GM23248 (cell line): ENCODE measurements at regions not wholly inside any gene's neighbourhood (a gene's known extent, or its start where the extent isn't known, plus 50 kb on each side); places are given as distances from the start of the nearest gene placed in this dataset.

ENCODE experiments used
- DNase-seq: peaks from one replicate; pipeline ENCODE4 v3.0.0-alpha.2; 2015
- H2AFZ ChIP-seq: fragments of 200-600 bp; sonication (generic); 2 replicates; pipeline ENCODE4 v1.6.1; 2016; ENCODE audit warnings: antibody characterized with exemption
- H3F3A ChIP-seq: fragments of 200-600 bp; sonication (generic); 2 replicates; pipeline ENCODE4 v1.6.1; 2016; ENCODE audit warnings: mild to moderate bottlenecking, antibody characterized with exemption, mixed run types; ENCODE audit not compliant: insufficient read depth
- H3K27ac ChIP-seq: fragments of 200-600 bp; sonication (generic); 2 replicates; pipeline ENCODE4 v1.5.1; 2016; ENCODE audit warnings: mild to moderate bottlenecking
- H3K27me3 ChIP-seq: fragments of 200-600 bp; sonication (generic); replicated peaks from 2 replicates; pipeline ENCODE4 v1.6.1; 2016; ENCODE audit warnings: mild to moderate bottlenecking; ENCODE audit not compliant: insufficient read depth
- H3K36me3 ChIP-seq: fragments of 200-600 bp; sonication (generic); 2 replicates; pipeline ENCODE4 v1.6.1; 2016; ENCODE audit warnings: low read depth, mild to moderate bottlenecking
- H3K4me1 ChIP-seq: fragments of 200-600 bp; sonication (generic); 2 replicates; pipeline ENCODE4 v1.6.1; 2016; ENCODE audit warnings: mild to moderate bottlenecking; ENCODE audit not compliant: insufficient read depth
- H3K4me2 ChIP-seq: fragments of 200-600 bp; sonication (generic); one replicate; pipeline ENCODE4 v1.6.1; 2016; ENCODE audit warnings: mild to moderate bottlenecking; ENCODE audit not compliant: unreplicated experiment
- H3K4me3 ChIP-seq: fragments of 200-600 bp; sonication (generic); 2 replicates; pipeline ENCODE4 v1.5.1; 2016; ENCODE audit warnings: mild to moderate bottlenecking
- H3K79me2 ChIP-seq: fragments of 200-600 bp; sonication (generic); 2 replicates; pipeline ENCODE4 v1.6.1; 2016; ENCODE audit warnings: mild to moderate bottlenecking; ENCODE audit not compliant: insufficient read depth
- H3K9ac ChIP-seq: fragments of 200-600 bp; sonication (generic); 2 replicates; pipeline ENCODE4 v1.6.1; 2016; ENCODE audit warnings: mild to moderate bottlenecking
- H3K9me2 ChIP-seq: fragments of 200-600 bp; sonication (generic); 2 replicates; pipeline ENCODE4 v1.6.1; 2016; ENCODE audit warnings: mixed run types, mild to moderate bottlenecking, moderate library complexity; ENCODE audit not compliant: insufficient read depth
- H3K9me3 ChIP-seq: fragments of 200-600 bp; sonication (generic); one replicate; pipeline ENCODE4 v1.6.1; 2017; ENCODE audit warnings: low read depth
- H4K20me1 ChIP-seq: fragments of 200-600 bp; sonication (generic); 2 replicates; pipeline ENCODE4 v1.6.0; 2016; ENCODE audit not compliant: insufficient read depth
- EZH2 ChIP-seq: fragments of 200-600 bp; sonication (generic); IDR thresholded peaks from 2 replicates; pipeline ENCODE4 v1.6.1; 2018; ENCODE audit warnings: antibody characterized with exemption, mild to moderate bottlenecking; ENCODE audit not compliant: insufficient read depth, poor library complexity, severe bottlenecking
- EZH2phosphoT487 ChIP-seq: fragments of 200-600 bp; sonication (generic); IDR thresholded peaks from 2 replicates; pipeline ENCODE4 v1.6.1; 2018; ENCODE audit warnings: antibody characterized with exemption, moderate library complexity, mild to moderate bottlenecking, low read depth; ENCODE audit not compliant: insufficient read depth
- WGBS, 2 experiments: methylation state at CpG; one replicate each; pipeline ENCODE4 v1.1.6; 2015 to 2017; ENCODE audit warnings: low lambda C conversion rate in 2 of 2, low coverage in 1 of 2; ENCODE audit errors: missing lambda C conversion rate in 2 of 2; 5-methylcytosine and 5-hydroxymethylcytosine counted together
- in situ Hi-C: fragments of 300-500 bp; cut with MboI; formaldehyde crosslinking; loops from 2 replicates; pipeline ENCODE4 v1.15.0; 2020

DNA sequence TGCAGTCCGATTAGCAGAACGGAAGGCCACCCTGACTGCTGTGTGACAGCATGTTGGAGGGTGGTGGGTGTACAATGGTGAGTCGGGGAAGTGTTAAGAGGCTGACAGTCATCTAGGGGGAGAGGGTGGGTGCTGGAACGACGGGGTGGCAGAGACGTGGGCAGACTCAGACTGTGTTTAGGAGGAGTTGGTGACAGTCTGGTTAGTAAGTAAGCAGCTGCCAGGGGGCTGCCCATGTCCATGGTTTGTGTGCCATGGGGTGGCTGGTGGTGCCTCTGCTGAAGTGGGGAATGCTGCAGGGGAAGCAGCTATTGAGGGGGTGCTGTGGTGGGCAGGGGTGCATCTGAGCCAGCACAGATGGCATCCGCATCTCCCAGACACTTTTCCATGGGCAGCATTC lies 51.3 kb upstream of the BOD1 start:
- 71 to 74% methylated on average over 7 of the region's 7 CpGs for WGBS, 2 experiments

GRCh38 chr5:173668245-173668800 lies 51.9 kb upstream of the BOD1 start:
- Histone ChIP-seq H3K27ac (no peak overlapping the region), H3K4me1 (peaks cover 12% of the 10 kb centered on the region), H3K4me3 (no peak overlapping the region), H3K9ac (no peak overlapping the region), H3K79me2 (no peaks in the 10 kb centered on the region), H3K9me3 (no peaks in the 10 kb centered on the region), H4K20me1 (no peaks in the 10 kb centered on the region), H3K27me3 (peaks cover 5% of the 10 kb centered on the region; the same call in 1 of the 2 replicates), H3K4me2 (no peak overlapping the region), H2AFZ (no peak overlapping the region), H3F3A (peaks cover 8% of the 10 kb centered on the region; the same call in 1 of the 2 replicates), H3K36me3 (no peaks in the 10 kb centered on the region), H3K9me2 (no peaks in the 10 kb centered on the region)
- whole genome bisulfite sequencing, 2 experiments = 78 to 89% methylated on average over 2 of the region's 2 CpGs
- no peak for DNase-seq
- TF ChIP-seq EZH2phosphoT487 (no peak), EZH2 (no peak)
- in situ Hi-C loops = no loop called here

More for the DNA sequence above, 51.3 kb upstream of the BOD1 start:
- Histone ChIP-seq H3K9me3 (no peaks in the 10 kb centered on the region), H3K79me2 (no peaks in the 10 kb centered on the region), H3K4me1 (peaks cover 12% of the 10 kb centered on the region), H3K4me3 (no peak overlapping the region), H2AFZ (no peak overlapping the region), H3F3A (peaks cover 8% of the 10 kb centered on the region; the same call in 1 of the 2 replicates), H3K9ac (no peak overlapping the region), H3K27me3 (peaks cover 5% of the 10 kb centered on the region; the same call in 1 of the 2 replicates), H3K36me3 (no peaks in the 10 kb centered on the region), H3K27ac (no peak overlapping the region), H4K20me1 (no peaks in the 10 kb centered on the region), H3K9me2 (no peaks in the 10 kb centered on the region), H3K4me2 (no peak overlapping the region)
- in situ Hi-C loops = no loop called here
- no peak for DNase-seq
- TF ChIP-seq EZH2phosphoT487 = no peak
- no peak for TF ChIP-seq EZH2

- no peak overlapping the region for H2AFZ ChIP-seq
- no peak overlapping the region for H3K4me2 ChIP-seq
- no peaks in the 10 kb centered on the region for H3K79me2 ChIP-seq
- no peaks in the 10 kb centered on the region for H3K9me2 ChIP-seq
- no peaks in the 10 kb centered on the region for H3K9me3 ChIP-seq
- no peak for DNase-seq
- 83 to 89% methylated on average over 5 of the region's 5 CpGs for WGBS, 2 experiments
- in situ Hi-C loops = no loop called here
- peaks cover 5% of the 10 kb centered on the region; the same call in 1 of the 2 replicates for H3K27me3 ChIP-seq
- H3K4me1 ChIP-seq = peaks cover 12% of the 10 kb centered on the region
- H4K20me1 ChIP-seq = no peaks in the 10 kb centered on the region
- no peak overlapping the region for H3K9ac ChIP-seq
- no peak overlapping the region for H3K27ac ChIP-seq
- no peak overlapping the region for H3K4me3 ChIP-seq
- peaks cover 8% of the 10 kb centered on the region; the same call in 1 of the 2 replicates for H3F3A ChIP-seq
- no peaks in the 10 kb centered on the region for H3K36me3 ChIP-seq
- TF ChIP-seq EZH2phosphoT487 = no peak
- TF ChIP-seq EZH2 = no peak
Observed at GRCh38 chr5:173668910-173669309, 52.5 kb upstream of the BOD1 start.

- Histone ChIP-seq H3K27me3 (peaks cover 5% of the 10 kb centered on the region; the same call in 1 of the 2 replicates), H3K9me2 (no peaks in the 10 kb centered on the region), H3K9me3 (no peaks in the 10 kb centered on the region), H3F3A (peaks cover 8% of the 10 kb centered on the region; the same call in 1 of the 2 replicates), H4K20me1 (no peaks in the 10 kb centered on the region), H3K36me3 (no peaks in the 10 kb centered on the region), H3K4me2 (no peak overlapping the region), H3K9ac (no peak overlapping the region), H2AFZ (no peak overlapping the region), H3K79me2 (no peaks in the 10 kb centered on the region), H3K27ac (no peak overlapping the region), H3K4me1 (peaks cover 12% of the 10 kb centered on the region), H3K4me3 (no peak overlapping the region)
- TF ChIP-seq EZH2 (no peak), EZH2phosphoT487 (no peak)
- whole genome bisulfite sequencing, 2 experiments = 47 to 49% methylated on average over 3 of the region's 3 CpGs
- in situ Hi-C loops = no loop called here
- no peak for DNase-seq
Observed at GRCh38 chr5:173669483-173669882, 53.0 kb upstream of the BOD1 start.
